Neuronal stem cell (in vitro differentiated cells): ENCODE measurements at regions not wholly inside any gene's neighbourhood (a gene's known extent, or its start where the extent isn't known, plus 50 kb on each side); places are given as distances from the start of the nearest gene placed in this dataset.

ENCODE experiments used
- DNase-seq: peaks from one replicate; pipeline ENCODE4 v3.0.0-alpha.2; 2013; ENCODE audit warnings: low spot score
- H2AFZ ChIP-seq: one replicate; pipeline ENCODE4 v1.6.1; 2013; ENCODE audit warnings: mild to moderate bottlenecking, low read length, inconsistent platforms
- H2AK5ac ChIP-seq: 2 replicates; pipeline ENCODE4 v1.6.1; 2013; ENCODE audit warnings: low read depth, mild to moderate bottlenecking, inconsistent platforms, low read length, moderate library complexity, mixed read lengths
- H2BK120ac ChIP-seq: 2 replicates; pipeline ENCODE4 v1.6.1; 2013; ENCODE audit warnings: low read depth, mild to moderate bottlenecking, inconsistent platforms, low read length, moderate library complexity, mixed read lengths
- H2BK12ac ChIP-seq: one replicate; pipeline ENCODE4 v1.6.1; 2013; ENCODE audit warnings: low read length, inconsistent platforms
- H2BK15ac ChIP-seq: 2 replicates; pipeline ENCODE4 v1.6.1; 2013; ENCODE audit warnings: mild to moderate bottlenecking, low read length, inconsistent platforms, mixed read lengths
- H2BK5ac ChIP-seq: one replicate; pipeline ENCODE4 v1.6.1; 2013; ENCODE audit warnings: inconsistent platforms, mild to moderate bottlenecking, low read length, moderate library complexity
- H3K14ac ChIP-seq: one replicate; pipeline ENCODE4 v1.6.1; 2013; ENCODE audit warnings: low read length, inconsistent platforms
- H3K18ac ChIP-seq: 2 replicates; pipeline ENCODE4 v1.6.1; 2013; ENCODE audit warnings: low read length, inconsistent platforms
- H3K23ac ChIP-seq: 2 replicates; pipeline ENCODE4 v1.6.1; 2013; ENCODE audit warnings: low read depth, mild to moderate bottlenecking, mixed read lengths, low read length, inconsistent platforms; ENCODE audit not compliant: poor library complexity
- H3K27ac ChIP-seq: replicated peaks from 3 replicates; pipeline ENCODE4 v1.5.1; 2013; ENCODE audit warnings: low read length, inconsistent platforms
- H3K27me3 ChIP-seq, 3 experiments: 2 replicates each; pipeline ENCODE4 v1.6.1; 2013; ENCODE audit warnings: low read length in 3 of 3, mild to moderate bottlenecking in 2 of 3, inconsistent platforms in 1 of 3, low read depth in 1 of 3, mixed read lengths in 1 of 3, moderate library complexity in 1 of 3; ENCODE audit not compliant: control insufficient read depth in 3 of 3, insufficient read depth in 3 of 3
- H3K36me3 ChIP-seq, 2 donors: replicated peaks in 1 of 2; 2 replicates each; pipeline ENCODE4 v1.6.1; 2013; ENCODE audit warnings: low read length in 2 of 2; ENCODE audit not compliant: control insufficient read depth in 2 of 2, insufficient read depth in 2 of 2
- H3K4ac ChIP-seq: 2 replicates; pipeline ENCODE4 v1.6.1; 2013; ENCODE audit warnings: inconsistent platforms, mild to moderate bottlenecking, low read length, moderate library complexity
- H3K4me1 ChIP-seq, 2 donors: 1 replicate in 1 of 2; 2 replicates in 1 of 2; pipeline ENCODE4 v1.6.1; 2013; ENCODE audit warnings: low read length in 2 of 2, low read depth in 1 of 2; ENCODE audit not compliant: control insufficient read depth in 2 of 2, insufficient read depth in 1 of 2
- H3K4me2 ChIP-seq: one replicate; pipeline ENCODE4 v1.6.1; 2013; ENCODE audit warnings: mild to moderate bottlenecking, low read length, inconsistent platforms; ENCODE audit not compliant: insufficient read depth, poor library complexity, severe bottlenecking
- H3K4me3 ChIP-seq, 2 donors: 2 replicates each; pipeline ENCODE4 v1.5.1; 2013; ENCODE audit warnings: low read length in 2 of 2, mild to moderate bottlenecking in 2 of 2, inconsistent platforms in 1 of 2, moderate library complexity in 1 of 2
- H3K79me1 ChIP-seq: one replicate; pipeline ENCODE4 v1.6.1; 2013; ENCODE audit warnings: low read depth, mild to moderate bottlenecking, inconsistent platforms, low read length, moderate library complexity
- H3K9ac ChIP-seq: one replicate; pipeline ENCODE4 v1.6.1; 2013; ENCODE audit warnings: mild to moderate bottlenecking, low read depth, low read length, inconsistent platforms; ENCODE audit not compliant: poor library complexity
- H3K9me3 ChIP-seq, 2 donors: replicated peaks in 1 of 2; 2 replicates each; pipeline versions ENCODE3 to v1.6.1; 2013; ENCODE audit warnings: low read length in 2 of 2, mild to moderate bottlenecking in 2 of 2, inconsistent platforms in 1 of 2, low read depth in 1 of 2, mixed read lengths in 1 of 2, moderate library complexity in 1 of 2; ENCODE audit not compliant: control insufficient read depth in 2 of 2, insufficient read depth in 1 of 2
- H4K8ac ChIP-seq: one replicate; pipeline ENCODE4 v1.6.1; 2013; ENCODE audit warnings: low read depth, mild to moderate bottlenecking, inconsistent platforms, low read length, moderate library complexity
- H4K91ac ChIP-seq: one replicate; pipeline ENCODE4 v1.6.1; 2013; ENCODE audit warnings: low read length, low read depth, mild to moderate bottlenecking, inconsistent platforms; ENCODE audit not compliant: poor library complexity
- WGBS, 2 donors: extraction: QIAGEN DNeasy Blood & Tissue Kit; methylation state at CpG; one replicate each; pipeline ENCODE4 v1.1.7; 2013; ENCODE audit warnings: missing lambda C conversion rate in 2 of 2, mixed read lengths in 1 of 2; ENCODE audit not compliant: insufficient read length in 2 of 2, insufficient replicate concordance in 1 of 2; ENCODE audit errors: extremely low coverage in 2 of 2; 5-methylcytosine and 5-hydroxymethylcytosine counted together

DNA sequence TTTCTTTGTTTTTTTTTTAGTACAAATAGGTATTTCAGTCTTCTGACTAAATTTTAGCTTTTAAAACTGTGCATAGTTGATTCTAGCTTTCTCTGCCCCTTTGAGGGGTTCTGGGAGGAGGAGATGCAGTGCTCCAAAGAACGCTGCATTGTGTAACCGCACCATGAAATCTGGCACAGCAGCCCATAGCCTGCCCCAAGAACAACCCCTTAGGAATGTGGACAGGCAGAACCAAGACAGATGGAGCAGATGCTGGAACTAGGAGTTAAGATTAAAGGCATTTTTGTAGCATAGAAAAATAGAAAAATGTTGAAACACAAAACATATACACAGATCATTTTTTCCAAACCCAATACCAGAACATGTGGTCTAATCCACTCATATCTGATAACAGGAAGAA, 187.5 kb downstream of the SCG2 start:
- Histone ChIP-seq H3K79me1 (no peaks in the 10 kb centered on the region), H3K4ac (no peak overlapping the region), H2BK12ac (no peak overlapping the region), H3K23ac (no peak overlapping the region), H4K8ac (no peak overlapping the region), H3K27ac (no peak overlapping the region), H2BK5ac (no peak overlapping the region), H2AFZ (no peak overlapping the region), H2BK15ac (no peak overlapping the region), H3K14ac (no peak overlapping the region), H3K4me2 (no peak overlapping the region), H3K4me3 (no peak overlapping the region), H3K27me3 (no peaks in the 10 kb centered on the region), H3K36me3 (no peaks in the 10 kb centered on the region), H4K91ac (no peak overlapping the region), H3K9ac (no peak overlapping the region), H2BK120ac (no peak overlapping the region), H2AK5ac (no peak overlapping the region), H3K18ac (no peak overlapping the region), H3K4me1 (no peaks in the 10 kb centered on the region), H3K9me3 (no peaks in the 10 kb centered on the region)
- WGBS, 2 donors: no CpG with 5 or more reads among the region's 2 CpGs
- DNase-seq: no peak

DNA sequence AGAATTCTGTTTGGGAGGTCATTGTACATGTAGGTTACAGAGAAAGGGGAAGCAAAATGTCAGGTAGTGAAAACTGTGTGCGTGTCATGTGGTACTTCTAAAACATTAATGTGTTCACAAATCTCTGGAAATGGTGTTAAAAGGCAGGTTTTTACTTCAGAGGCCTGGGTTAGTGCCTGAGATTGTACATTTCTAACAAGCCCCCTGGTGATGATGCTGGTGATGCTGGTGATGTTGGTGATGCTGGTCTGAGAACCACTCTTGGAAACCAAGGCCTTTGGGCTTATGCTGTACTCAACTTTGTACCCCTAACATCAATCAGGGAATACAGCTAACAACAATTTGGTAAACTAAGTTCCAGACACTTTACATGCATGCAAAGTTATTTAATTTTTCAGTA, 187.1 kb downstream of the SCG2 start:
- Histone ChIP-seq H3K79me1 (no peaks in the 10 kb centered on the region), H3K23ac (no peak overlapping the region)

DNA sequence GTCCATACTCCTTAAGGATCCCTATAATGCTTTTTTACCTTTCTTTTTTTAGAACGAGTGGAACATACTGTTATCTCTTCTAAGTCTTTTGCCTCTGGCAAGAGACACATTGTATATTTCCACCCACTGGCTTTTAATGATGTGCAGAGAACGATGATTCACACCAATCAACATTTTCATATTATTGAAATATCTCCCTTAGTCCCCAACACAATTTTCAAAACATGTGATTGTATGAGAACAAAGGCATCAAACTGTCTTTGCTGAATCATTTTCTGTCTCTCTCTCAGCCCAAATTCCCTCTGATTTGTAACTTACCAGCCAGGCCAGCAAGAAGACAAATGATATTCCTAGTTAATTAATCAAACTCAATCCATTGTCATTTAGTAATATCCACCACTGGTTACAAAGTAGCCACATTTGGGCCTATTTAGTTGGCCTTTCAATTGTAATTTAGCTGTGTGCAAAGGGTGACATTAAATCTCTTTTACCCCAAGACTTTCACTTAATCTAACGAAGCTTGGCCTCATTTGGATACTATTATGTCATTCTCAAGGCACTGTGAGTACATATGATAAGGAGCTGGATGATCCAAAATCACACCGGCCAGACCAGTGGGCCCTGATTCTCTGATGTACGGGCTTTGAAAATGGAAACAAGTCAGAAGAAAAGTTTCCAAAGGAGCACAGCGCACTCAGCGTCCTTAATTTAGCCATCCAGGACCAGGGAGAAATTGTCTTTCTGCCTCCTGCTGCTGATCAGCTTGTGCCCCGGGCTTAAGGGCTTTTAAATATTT, 185.1 kb downstream of the SCG2 start:
- Histone ChIP-seq H3K23ac (no peak overlapping the region), H3K79me1 (no peaks in the 10 kb centered on the region), H4K8ac (no peak overlapping the region), H3K27me3 (no peaks in the 10 kb centered on the region), H2BK120ac (no peak overlapping the region), H3K4ac (no peak overlapping the region), H3K9me3 (no peaks in the 10 kb centered on the region), H2AFZ (no peak overlapping the region), H2BK12ac (no peak overlapping the region), H4K91ac (no peak overlapping the region), H3K27ac (no peak overlapping the region), H2BK5ac (no peak overlapping the region), H3K9ac (no peak overlapping the region), H3K14ac (no peak overlapping the region), H2BK15ac (no peak overlapping the region), H3K18ac (no peak overlapping the region), H3K36me3 (no peaks in the 10 kb centered on the region), H3K4me1 (peaks cover 0 to 2% of the 10 kb centered on the region in 2 donors), H3K4me3 (no peak overlapping the region), H2AK5ac (no peak overlapping the region), H3K4me2 (no peak overlapping the region)
- WGBS, 2 donors: no CpG with 5 or more reads among the region's 8 CpGs
- DNase-seq: no peak

More for the DNA sequence above, 187.1 kb downstream of the SCG2 start:
- Histone ChIP-seq H3K4me1 (peaks cover 0 to 2% of the 10 kb centered on the region in 2 donors), H3K9me3 (no peaks in the 10 kb centered on the region), H3K9ac (no peak overlapping the region), H4K91ac (no peak overlapping the region), H3K27ac (no peak overlapping the region), H2BK120ac (no peak overlapping the region), H3K4me2 (no peak overlapping the region), H3K36me3 (no peaks in the 10 kb centered on the region), H3K4ac (no peak overlapping the region), H2AK5ac (no peak overlapping the region), H3K27me3 (no peaks in the 10 kb centered on the region), H2BK15ac (no peak overlapping the region), H4K8ac (no peak overlapping the region), H2AFZ (no peak overlapping the region), H3K4me3 (no peak overlapping the region), H2BK5ac (no peak overlapping the region), H2BK12ac (no peak overlapping the region), H3K18ac (no peak overlapping the region), H3K14ac (no peak overlapping the region)
- no peak for DNase-seq
- WGBS, 2 donors: no CpG with 5 or more reads among the region's 1 CpG

DNA sequence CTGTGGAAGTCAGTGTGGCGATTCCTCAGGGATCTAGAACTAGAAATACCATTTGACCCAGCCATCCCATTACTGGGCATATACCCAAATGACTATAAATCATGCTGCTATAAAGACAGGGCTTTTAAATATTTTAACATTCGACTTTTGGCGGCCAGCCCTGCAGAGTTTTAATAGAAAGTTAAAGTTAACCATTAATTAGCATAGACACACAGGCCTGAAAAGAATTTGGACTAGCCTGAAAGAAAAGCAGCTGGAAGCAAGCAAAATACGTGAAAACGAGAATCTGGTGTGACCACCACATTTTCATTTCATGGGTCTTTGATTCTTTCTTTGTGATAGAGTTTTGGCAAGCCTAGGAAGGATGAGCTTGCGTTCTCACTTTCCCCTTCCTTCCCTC, 184.0 kb downstream of the SCG2 start:
- Histone ChIP-seq H3K9ac (no peak overlapping the region), H3K4me2 (no peak overlapping the region), H2BK12ac (no peak overlapping the region), H3K4ac (no peak overlapping the region), H3K23ac (no peak overlapping the region), H3K27ac (no peak overlapping the region), H3K14ac (no peak overlapping the region), H3K79me1 (no peaks in the 10 kb centered on the region), H4K91ac (no peak overlapping the region), H2BK5ac (no peak overlapping the region), H3K36me3 (no peaks in the 10 kb centered on the region), H3K4me3 (no peak overlapping the region), H4K8ac (no peak overlapping the region), H3K9me3 (no peaks in the 10 kb centered on the region), H3K27me3 (no peaks in the 10 kb centered on the region), H2AK5ac (no peak overlapping the region), H2BK15ac (no peak overlapping the region), H3K18ac (no peak overlapping the region), H3K4me1 (peaks cover 0 to 2% of the 10 kb centered on the region in 2 donors), H2AFZ (no peak overlapping the region), H2BK120ac (no peak overlapping the region)
- DNase-seq: no peak
- WGBS, 2 donors: no CpG with 5 or more reads among the region's 6 CpGs
